ENCODE measurements at regions not wholly inside any gene's neighbourhood (a gene's known extent, or its start where the extent isn't known, plus 50 kb on each side); places are given as distances from the start of the nearest gene placed in this dataset.

- no peak for TF ChIP-seq CTCF (conservative IDR thresholded peaks at IDR 0.05; ENCODE audit: low read depth in 2 of 2)
- TF ChIP-seq POLR2AphosphoS5 (IDR thresholded peaks at IDR 0.05; ENCODE audit: low read depth): no peak
- TF ChIP-seq STAT1 (IDR thresholded peaks at IDR 0.05; ENCODE audit: unreplicated experiment): no peak
- TF ChIP-seq CREB1 (CRISPR knock-in tag; IDR thresholded peaks at IDR 0.05; ENCODE audit: low read depth): no peak
- no peak for TF ChIP-seq REST (IDR thresholded peaks at IDR 0.05; ENCODE audit: unreplicated experiment)
- no peak for TF ChIP-seq EZH2 (IDR thresholded peaks at IDR 0.05; ENCODE audit: low read depth, unreplicated experiment)
- TF ChIP-seq ZNF114 (CRISPR knock-in tag; IDR thresholded peaks at IDR 0.05): no peak
- no peak for TF ChIP-seq ETS1 (IDR thresholded peaks at IDR 0.05)
- TF ChIP-seq EZH2phosphoT487 (IDR thresholded peaks at IDR 0.05; ENCODE audit: unreplicated experiment): no peak
Observed at GRCh38 chr2:18133310-18133709, 254.8 kb downstream of the KCNS3 start.
